ENCODE measurements at regions not wholly inside any gene's neighbourhood (a gene's known extent, or its start where the extent isn't known, plus 50 kb on each side); places are given as distances from the start of the nearest gene placed in this dataset.

GRCh38 chr10:52865213-52865612, 92.6 kb upstream of the MBL2 start:
- Histone ChIP-seq H3T11ph (ENCODE audit: low read length) (no peak overlapping the region), H3K14ac (ENCODE audit: insufficient read depth, low read length) (no peak overlapping the region), H3K18ac (ENCODE audit: insufficient read length, low read depth, low read length) (no peak overlapping the region), H4K8ac (replicated peaks; ENCODE audit: insufficient read length, low read depth, low read length) (no peak overlapping the region), H2BK15ac (ENCODE audit: low read depth, low read length) (no peak overlapping the region), H4K20me1 (ENCODE audit: control insufficient read depth, insufficient read depth, insufficient read length) (no peaks in the 10 kb centered on the region), H3K79me1 (ENCODE audit: insufficient read depth, low read depth, low read length, poor library complexity, severe bottlenecking) (no peaks in the 10 kb centered on the region), H2BK20ac (ENCODE audit: low read depth, low read length, poor library complexity, severe bottlenecking) (no peak overlapping the region), H3K4me2 (ENCODE audit: insufficient read depth, insufficient read length, low read length) (no peak overlapping the region), H4K5ac (ENCODE audit: insufficient read length, low read depth, low read length) (no peak overlapping the region), H4K91ac (ENCODE audit: insufficient read length, low read depth, low read length) (no peak overlapping the region), H2AFZ (ENCODE audit: low read length) (no peak overlapping the region), H2BK5ac (ENCODE audit: insufficient read length, low read length) (no peak overlapping the region), H3K9ac (ENCODE audit: extremely low read depth, insufficient read length, low read length) (no peak overlapping the region), H3K4me1 (ENCODE audit: insufficient read depth, low read length) (no peaks in the 10 kb centered on the region; the same call in 1 of the 2 replicates), H3K4ac (ENCODE audit: low read depth, low read length) (no peak overlapping the region), H2AK5ac (ENCODE audit: insufficient read length, low read length) (no peak overlapping the region), H3K27ac (ENCODE audit: insufficient read length, low read depth, low read length) (no peak overlapping the region), H3K79me2 (ENCODE audit: insufficient read depth, low read length) (no peaks in the 10 kb centered on the region), H3K23ac (ENCODE audit: insufficient read length, low read depth, low read length) (no peak overlapping the region), H3K27me3 (ENCODE audit: insufficient read depth, low read length) (no peaks in the 10 kb centered on the region), H3K56ac (ENCODE audit: insufficient read length, low read depth, low read length) (no peak overlapping the region), H3K23me2 (ENCODE audit: insufficient read length, low read depth, low read length, poor library complexity, severe bottlenecking) (no peaks in the 10 kb centered on the region), H3K9me3 (ENCODE audit: control insufficient read depth, low read depth, low read length) (peaks cover 10% of the 10 kb centered on the region), H2BK120ac (ENCODE audit: low read depth, low read length, poor library complexity, severe bottlenecking) (no peak overlapping the region), H2BK12ac (ENCODE audit: insufficient read length, low read depth, low read length) (no peak overlapping the region)
- Mint-ChIP-seq H3K9me3 (peaks cover 34 to 40% of the 10 kb centered on the region in 2 experiments), H3K4me1 (peaks cover 9 to 10% of the 10 kb centered on the region in 2 experiments), H3K36me3 (ENCODE audit: insufficient read depth in 1 of 3, low read depth in 3 of 3) (peaks cover 29 to 37% (median 34%) of the 10 kb centered on the region in 3 experiments), H3K4me3 (no peak overlapping the region), H3K27ac (peak overlapping the region in 1 of 3 experiments; percentile 98; a peak in 2 of 7 replicates), H3K27me3 (ENCODE audit: low read depth) (no peaks in the 10 kb centered on the region)
- DNase-seq, result no peak
- no peak for TF ChIP-seq CTCF (conservative IDR thresholded peaks at IDR 0.05)
- WGBS (ENCODE audit: extremely low coverage, insufficient read length, low lambda C conversion rate), result no CpG with 5 or more reads among the region's 9 CpGs
